Colonic mucosa (tissue), 4 donors: ENCODE measurements at regions not wholly inside any gene's neighbourhood (a gene's known extent, or its start where the extent isn't known, plus 50 kb on each side); places are given as distances from the start of the nearest gene placed in this dataset.

ENCODE experiments used
- DNase-seq: peaks from one replicate; pipeline ENCODE4 v3.0.0-alpha.2; 2020
- H3K27ac ChIP-seq: fragments of 200-600 bp; one replicate; pipeline ENCODE4 v1.8.0; 2021
- H3K27me3 ChIP-seq: fragments of 200-600 bp; one replicate; pipeline ENCODE4 v1.8.0; 2021
- H3K36me3 ChIP-seq: fragments of 200-600 bp; one replicate; pipeline ENCODE4 v1.8.0; 2021
- H3K4me1 ChIP-seq: fragments of 200-600 bp; one replicate; pipeline ENCODE4 v1.8.0; 2021; ENCODE audit warnings: mild to moderate bottlenecking
- H3K4me3 ChIP-seq: fragments of 200-600 bp; one replicate; pipeline ENCODE4 v1.8.0; 2021
- H3K9ac ChIP-seq, 2 donors: one replicate each; pipeline ENCODE4 v1.7.0; 2013; ENCODE audit warnings: control low read depth in 2 of 2, low read depth in 2 of 2, low read length in 2 of 2
- H3K9me3 ChIP-seq: fragments of 200-600 bp; one replicate; pipeline ENCODE4 v1.8.0; 2021
- CTCF ChIP-seq: fragments of 200-600 bp; IDR thresholded peaks from one replicate; pipeline ENCODE4 v1.8.0; 2022; ENCODE audit warnings: antibody characterized with exemption, mild to moderate bottlenecking
- intact Hi-C: fragments of 100-400 bp; cut with DNase I; formaldehyde crosslinking; loops from one replicate; pipeline ENCODE4 v1.14.1; 2022
- donor health status: healthy.
- donor health status: DM: no; HTN: no; CAD: no.
- donor health status: DM: no; HTN: no; CAD: no.

DNA sequence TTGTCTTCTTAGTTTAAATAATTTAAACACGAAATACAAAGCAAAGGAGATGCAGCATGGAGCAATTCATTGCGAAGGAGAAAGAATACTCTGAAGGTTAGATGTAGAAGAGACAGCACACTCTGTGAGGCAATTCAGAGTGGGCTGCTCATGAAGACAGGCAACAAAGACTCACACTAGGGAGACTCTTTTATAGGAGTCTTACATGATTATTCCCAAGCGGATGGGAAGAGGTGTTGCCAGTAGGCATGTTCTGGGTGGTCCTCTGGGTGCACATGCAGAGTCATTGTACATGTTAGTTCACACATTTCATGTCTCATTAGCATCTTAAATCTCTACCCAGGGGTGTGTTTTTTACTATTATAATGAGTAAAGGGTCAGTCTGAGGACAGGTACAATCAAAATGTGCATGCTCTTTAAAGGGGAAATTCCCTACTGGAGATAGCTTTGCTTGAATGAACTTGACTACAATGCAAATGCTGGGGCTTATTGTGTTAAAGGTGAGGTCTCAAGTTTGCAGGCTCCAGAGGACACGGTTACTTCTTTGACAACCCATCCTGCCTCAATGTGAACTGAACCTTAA lies 275.5 kb downstream of the CDH19 start:
- no peak for TF ChIP-seq CTCF

GRCh38 chr18:66325251-66325650 lies 278.6 kb downstream of the CDH19 start:
- H3K4me1 ChIP-seq: no peaks in the 10 kb centered on the region
- DNase-seq: no peak
- no peaks in the 10 kb centered on the region for H3K36me3 ChIP-seq
- H3K9ac ChIP-seq: no peak overlapping the region
- H3K4me3 ChIP-seq: no peak overlapping the region
- no peaks in the 10 kb centered on the region for H3K27me3 ChIP-seq
- TF ChIP-seq CTCF: no peak
- intact Hi-C loops: no loop called here
- no peak overlapping the region for H3K27ac ChIP-seq
- H3K9me3 ChIP-seq: no peaks in the 10 kb centered on the region

More for the DNA sequence above, 275.5 kb downstream of the CDH19 start:
- H3K9ac ChIP-seq: no peak overlapping the region
- H3K9me3 ChIP-seq: no peaks in the 10 kb centered on the region
- no peak for DNase-seq
- H3K36me3 ChIP-seq: no peaks in the 10 kb centered on the region
- H3K27me3 ChIP-seq: no peaks in the 10 kb centered on the region
- H3K4me1 ChIP-seq: no peaks in the 10 kb centered on the region
- H3K27ac ChIP-seq: no peak overlapping the region
- H3K4me3 ChIP-seq: no peak overlapping the region
- intact Hi-C loops: no loop called here

DNA sequence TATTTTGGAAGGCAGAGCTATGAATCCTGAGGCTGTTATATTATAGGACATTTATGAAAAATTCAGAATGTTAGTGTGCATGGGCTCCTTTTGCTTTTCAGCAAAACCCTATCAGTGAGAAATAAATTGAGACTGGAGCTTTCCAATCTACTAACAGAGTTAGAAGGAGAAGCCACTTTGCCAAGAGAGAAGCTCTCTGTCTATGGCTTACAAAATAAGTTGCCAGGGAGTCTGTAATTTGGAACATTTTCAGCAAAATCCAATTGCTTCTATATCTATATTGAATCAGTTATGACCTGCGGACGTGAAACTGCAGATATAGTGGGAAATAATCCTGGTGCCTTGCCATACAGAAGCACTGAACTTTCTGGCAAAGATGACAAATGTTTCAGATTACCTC lies 279.3 kb downstream of the CDH19 start:
- Histone ChIP-seq H3K27me3 (no peaks in the 10 kb centered on the region), H3K9me3 (no peaks in the 10 kb centered on the region), H3K9ac (no peak overlapping the region), H3K27ac (no peak overlapping the region), H3K4me3 (no peak overlapping the region), H3K36me3 (no peaks in the 10 kb centered on the region), H3K4me1 (no peaks in the 10 kb centered on the region)
- DNase-seq: no peak
- TF ChIP-seq CTCF: no peak
- intact Hi-C loops: no loop called here

DNA sequence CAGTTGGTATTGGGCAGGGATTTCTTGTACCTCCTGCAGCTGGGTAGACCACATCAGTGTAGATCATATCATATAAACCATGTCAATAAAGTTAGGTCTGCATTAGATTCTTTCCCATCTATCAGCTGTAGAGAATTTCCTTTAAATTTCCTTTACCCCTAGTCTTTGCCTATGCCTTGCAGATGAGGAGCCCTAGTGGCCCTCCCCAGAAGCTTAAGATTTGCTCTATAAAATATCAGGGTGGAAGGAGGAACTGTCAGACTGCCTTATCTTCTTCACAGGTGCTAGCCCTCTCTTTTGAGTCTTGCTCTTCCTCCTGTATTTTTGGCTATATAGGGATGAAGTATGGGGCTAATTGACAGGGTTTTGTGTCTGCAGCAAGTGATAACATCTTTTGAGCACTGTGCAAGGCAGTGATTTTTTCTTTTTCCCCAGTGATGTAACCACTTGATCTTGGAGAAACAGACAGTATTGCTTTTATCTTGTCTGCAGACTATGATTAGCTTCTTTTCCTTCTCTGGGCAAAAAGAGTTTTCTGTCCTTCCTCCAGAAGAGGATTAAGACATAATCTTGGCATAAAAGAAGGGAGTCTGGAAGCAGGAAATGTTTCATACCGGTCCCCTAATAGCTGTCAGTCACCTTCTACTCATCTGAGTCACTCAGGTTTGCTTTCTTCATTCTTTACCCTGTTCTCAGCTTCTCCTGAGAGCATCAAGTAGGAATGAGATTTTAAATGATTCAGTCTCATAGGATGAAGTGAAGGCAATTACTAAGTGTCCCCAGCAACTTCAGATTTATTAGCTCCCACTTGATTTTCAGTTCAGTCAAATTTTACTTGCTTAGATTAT lies 286.4 kb downstream of the CDH19 start:
- intact Hi-C loops: no loop called here
- Histone ChIP-seq H3K27me3 (no peaks in the 10 kb centered on the region), H3K27ac (no peak overlapping the region), H3K36me3 (no peaks in the 10 kb centered on the region), H3K9ac (no peak overlapping the region), H3K9me3 (no peaks in the 10 kb centered on the region), H3K4me3 (no peak overlapping the region), H3K4me1 (no peaks in the 10 kb centered on the region)
- TF ChIP-seq CTCF: no peak
- no peak for DNase-seq

DNA sequence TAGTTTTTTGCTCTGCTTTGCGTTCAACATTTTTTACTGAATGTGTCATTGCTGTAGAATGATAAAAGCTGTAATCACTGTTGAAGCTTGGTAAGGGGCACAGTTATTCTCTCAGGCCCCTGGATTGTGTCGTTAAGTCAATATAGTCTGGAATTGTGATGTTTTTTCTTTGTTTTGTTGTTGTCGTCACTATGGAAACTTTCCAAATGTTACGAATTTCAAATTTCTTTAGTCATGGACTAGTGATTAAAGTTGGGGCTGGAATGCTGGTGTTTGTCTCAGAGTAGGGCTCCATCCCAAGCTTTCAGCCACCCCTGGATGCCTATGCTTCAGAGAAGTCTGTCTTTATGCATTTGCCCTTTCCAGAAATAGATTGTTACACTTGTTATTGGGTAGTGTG lies 287.2 kb downstream of the CDH19 start:
- no peaks in the 10 kb centered on the region for H3K9me3 ChIP-seq

More for the DNA sequence above, 287.2 kb downstream of the CDH19 start:
- no peak for DNase-seq
- Histone ChIP-seq H3K4me1 (no peaks in the 10 kb centered on the region), H3K36me3 (no peaks in the 10 kb centered on the region), H3K27ac (no peak overlapping the region), H3K4me3 (no peak overlapping the region), H3K27me3 (no peaks in the 10 kb centered on the region), H3K9ac (no peak overlapping the region)
- intact Hi-C loops: no loop called here
- no peak for TF ChIP-seq CTCF
